ENCODE measurements at regions not wholly inside any gene's neighbourhood (a gene's known extent, or its start where the extent isn't known, plus 50 kb on each side); places are given as distances from the start of the nearest gene placed in this dataset.

DNA sequence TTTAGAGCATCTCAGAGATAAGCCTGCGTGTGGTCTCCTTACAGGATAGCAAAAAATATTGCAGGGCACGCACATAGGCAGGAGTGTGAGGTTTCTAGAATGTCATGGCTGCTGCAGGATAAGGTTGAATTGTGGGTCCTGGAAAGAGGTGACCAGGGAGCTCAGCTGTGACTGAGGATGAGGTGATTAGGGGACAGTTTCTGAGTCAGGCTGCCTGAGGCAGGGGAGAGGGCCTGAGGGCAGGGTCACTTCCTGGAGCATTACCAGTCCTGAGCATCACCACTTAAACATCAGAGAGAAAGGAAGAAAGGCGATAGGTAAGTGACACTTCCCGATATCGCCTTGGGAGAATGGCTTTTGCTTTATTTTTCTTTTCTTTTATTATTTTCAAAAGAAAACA lies 813.8 kb downstream of the TUSC7 start:
- no peak for TF ChIP-seq POLR2A (IDR thresholded peaks at IDR 0.05)
- TF ChIP-seq, protein P1, sequence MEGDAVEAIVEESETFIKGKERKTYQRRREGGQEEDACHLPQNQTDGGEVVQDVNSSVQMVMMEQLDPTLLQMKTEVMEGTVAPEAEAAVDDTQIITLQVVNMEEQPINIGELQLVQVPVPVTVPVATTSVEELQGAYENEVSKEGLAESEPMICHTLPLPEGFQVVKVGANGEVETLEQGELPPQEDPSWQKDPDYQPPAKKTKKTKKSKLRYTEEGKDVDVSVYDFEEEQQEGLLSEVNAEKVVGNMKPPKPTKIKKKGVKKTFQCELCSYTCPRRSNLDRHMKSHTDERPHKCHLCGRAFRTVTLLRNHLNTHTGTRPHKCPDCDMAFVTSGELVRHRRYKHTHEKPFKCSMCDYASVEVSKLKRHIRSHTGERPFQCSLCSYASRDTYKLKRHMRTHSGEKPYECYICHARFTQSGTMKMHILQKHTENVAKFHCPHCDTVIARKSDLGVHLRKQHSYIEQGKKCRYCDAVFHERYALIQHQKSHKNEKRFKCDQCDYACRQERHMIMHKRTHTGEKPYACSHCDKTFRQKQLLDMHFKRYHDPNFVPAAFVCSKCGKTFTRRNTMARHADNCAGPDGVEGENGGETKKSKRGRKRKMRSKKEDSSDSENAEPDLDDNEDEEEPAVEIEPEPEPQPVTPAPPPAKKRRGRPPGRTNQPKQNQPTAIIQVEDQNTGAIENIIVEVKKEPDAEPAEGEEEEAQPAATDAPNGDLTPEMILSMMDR (IDR thresholded peaks at IDR 0.05), result no peak

All from transverse colon (tissue), 3 donors.